ENCODE measurements at regions not wholly inside any gene's neighbourhood (a gene's known extent, or its start where the extent isn't known, plus 50 kb on each side); places are given as distances from the start of the nearest gene placed in this dataset.

GRCh38 chr13:109669234-109669612 is 117.2 kb downstream of the IRS2 start:
- Mint-ChIP-seq H3K27me3 (ENCODE audit: low read depth, unreplicated experiment) (no peaks in the 10 kb centered on the region), H3K36me3 (ENCODE audit: low read depth, unreplicated experiment) (no peaks in the 10 kb centered on the region), H3K4me1 (ENCODE audit: low read depth, unreplicated experiment) (peaks cover 15% of the 10 kb centered on the region), H3K27ac (ENCODE audit: unreplicated experiment) (no peak overlapping the region), H3K4me3 (ENCODE audit: unreplicated experiment) (no peak overlapping the region), H3K9me3 (ENCODE audit: unreplicated experiment) (peaks cover 2% of the 10 kb centered on the region)
- no peaks in the 10 kb centered on the region for H3K79me2 ChIP-seq (ENCODE audit: insufficient read depth, low read length)
- no peak overlapping the region for H3K9ac ChIP-seq (ENCODE audit: low read length)
- no peak overlapping the region for H3K4me2 ChIP-seq (ENCODE audit: low read length)
- no peaks in the 10 kb centered on the region for H3K36me3 ChIP-seq (ENCODE audit: insufficient read depth, low read length)
- TF ChIP-seq EZH2 (IDR thresholded peaks at IDR 0.05; ENCODE audit: insufficient read depth, low read length) = no peak
- TF ChIP-seq CTCF (IDR thresholded peaks at IDR 0.05; ENCODE audit: insufficient read depth, low read depth, low read length) = no peak
- no peaks in the 10 kb centered on the region for H3K9me3 ChIP-seq (ENCODE audit: insufficient read depth, low read depth, low read length)
- H2AFZ ChIP-seq (ENCODE audit: low read depth, low read length) = no peak overlapping the region
- DNase-seq (ENCODE audit: low read depth) (no peak), FAIRE-seq (no peak)
- H4K20me1 ChIP-seq (ENCODE audit: insufficient read depth, low read length) = no peaks in the 10 kb centered on the region
- peaks cover 6% of the 10 kb centered on the region for H3K4me1 ChIP-seq (ENCODE audit: insufficient read depth, low read length)
- no peak overlapping the region for H3K4me3 ChIP-seq (ENCODE audit: insufficient read depth, low read depth, low read length)
- no peak overlapping the region for H3K27ac ChIP-seq (ENCODE audit: low read depth, low read length)
- no peaks in the 10 kb centered on the region for H3K27me3 ChIP-seq (ENCODE audit: insufficient read depth, low read length)

DNA sequence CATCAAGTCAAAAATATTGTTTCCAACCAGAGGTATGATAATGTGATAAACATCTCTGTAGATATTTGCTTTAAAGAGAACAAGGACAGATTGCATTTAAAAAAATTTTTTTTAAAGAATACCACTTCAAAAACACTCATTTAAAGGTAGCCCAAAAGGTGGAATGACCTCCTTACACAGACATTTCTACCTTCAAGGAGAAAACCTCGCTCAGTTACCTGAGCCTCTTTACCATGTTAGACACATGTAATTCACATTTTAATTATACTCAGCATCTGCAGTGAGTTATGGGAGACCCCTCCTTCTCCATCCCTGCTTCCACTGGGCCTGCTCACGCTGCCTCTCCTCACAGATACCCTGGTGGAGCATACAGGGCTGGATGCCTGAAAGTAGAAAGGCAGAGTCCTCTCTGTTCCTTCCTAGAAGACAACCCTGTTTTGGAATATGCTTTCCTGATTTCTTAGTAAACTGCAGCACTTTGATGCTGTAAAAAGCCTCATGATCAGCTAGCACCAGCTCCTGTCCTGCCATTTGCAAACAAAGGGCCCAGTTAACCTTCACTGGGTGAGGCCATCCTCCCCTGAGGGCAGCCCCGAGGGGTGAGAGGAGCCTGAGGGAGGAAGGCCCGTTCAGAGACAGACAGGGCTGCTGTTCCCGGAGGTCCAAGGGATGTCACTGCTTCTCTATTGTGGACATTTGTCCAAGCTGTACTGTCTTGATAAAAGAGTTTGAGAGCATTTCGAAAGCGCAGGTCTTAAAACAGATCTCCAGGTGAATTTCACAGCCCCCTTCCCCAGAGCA is 117.8 kb downstream of the IRS2 start:
- no peaks in the 10 kb centered on the region for H3K36me3 ChIP-seq (ENCODE audit: insufficient read depth, low read length)
- no peaks in the 10 kb centered on the region for H4K20me1 ChIP-seq (ENCODE audit: insufficient read depth, low read length)
- TF ChIP-seq EZH2 (IDR thresholded peaks at IDR 0.05; ENCODE audit: insufficient read depth, low read length) (no peak), CTCF (IDR thresholded peaks at IDR 0.05; ENCODE audit: insufficient read depth, low read depth, low read length) (no peak)
- no peaks in the 10 kb centered on the region for H3K27me3 Mint-ChIP-seq (ENCODE audit: low read depth, unreplicated experiment)
- no peaks in the 10 kb centered on the region for H3K27me3 ChIP-seq (ENCODE audit: insufficient read depth, low read length)
- FAIRE-seq = no peak
- no peaks in the 10 kb centered on the region for H3K79me2 ChIP-seq (ENCODE audit: insufficient read depth, low read length)
- no peak overlapping the region for H3K9ac ChIP-seq (ENCODE audit: low read length)
- H3K9me3 ChIP-seq (ENCODE audit: insufficient read depth, low read depth, low read length) = no peaks in the 10 kb centered on the region
- no peaks in the 10 kb centered on the region for H3K36me3 Mint-ChIP-seq (ENCODE audit: low read depth, unreplicated experiment)
- peaks cover 15% of the 10 kb centered on the region for H3K4me1 Mint-ChIP-seq (ENCODE audit: low read depth, unreplicated experiment)
- H3K27ac ChIP-seq (ENCODE audit: low read depth, low read length) = no peak overlapping the region
- DNase-seq (ENCODE audit: low read depth) = no peak
- no peak overlapping the region for H3K4me2 ChIP-seq (ENCODE audit: low read length)
- no peak overlapping the region for H3K4me3 Mint-ChIP-seq (ENCODE audit: unreplicated experiment)
- H3K27ac Mint-ChIP-seq (ENCODE audit: unreplicated experiment) = peak overlapping the region; percentile 45
- no peak overlapping the region for H3K4me3 ChIP-seq (ENCODE audit: insufficient read depth, low read depth, low read length)
- H2AFZ ChIP-seq (ENCODE audit: low read depth, low read length) = no peak overlapping the region
- H3K9me3 Mint-ChIP-seq (ENCODE audit: unreplicated experiment) = peaks cover 2% of the 10 kb centered on the region
- peaks cover 6% of the 10 kb centered on the region for H3K4me1 ChIP-seq (ENCODE audit: insufficient read depth, low read length)

DNA sequence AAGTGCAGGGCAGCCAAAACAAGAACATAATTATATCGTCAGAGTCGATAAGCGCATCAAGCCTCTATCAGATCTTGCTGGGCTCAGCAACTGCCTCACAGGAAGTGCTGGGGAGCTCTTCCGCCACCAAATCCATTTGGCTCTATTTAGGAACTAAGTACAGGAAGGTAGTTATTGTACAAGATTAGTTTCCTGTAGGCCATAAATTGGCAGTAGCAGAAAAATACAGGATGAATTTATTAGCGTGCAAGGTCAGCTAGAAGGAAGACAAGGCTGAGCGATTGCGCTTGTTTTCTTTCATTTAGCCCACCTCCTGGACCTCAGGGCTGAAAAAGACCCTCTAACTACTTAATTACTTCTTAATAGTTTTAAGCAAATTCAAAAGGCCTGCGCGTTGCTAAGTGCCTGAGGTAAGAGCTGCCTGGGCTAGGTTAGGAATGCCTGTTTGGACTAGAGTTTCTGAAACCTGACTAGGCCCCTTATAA is 118.5 kb downstream of the IRS2 start:
- Histone ChIP-seq H2AFZ (ENCODE audit: low read depth, low read length) (no peak overlapping the region), H3K9me3 (ENCODE audit: insufficient read depth, low read depth, low read length) (no peaks in the 10 kb centered on the region), H4K20me1 (ENCODE audit: insufficient read depth, low read length) (no peaks in the 10 kb centered on the region), H3K79me2 (ENCODE audit: insufficient read depth, low read length) (no peaks in the 10 kb centered on the region), H3K9ac (ENCODE audit: low read length) (no peak overlapping the region), H3K27ac (ENCODE audit: low read depth, low read length) (no peak overlapping the region), H3K36me3 (ENCODE audit: insufficient read depth, low read length) (no peaks in the 10 kb centered on the region), H3K4me2 (ENCODE audit: low read length) (no peak overlapping the region), H3K4me3 (ENCODE audit: insufficient read depth, low read depth, low read length) (no peak overlapping the region), H3K27me3 (ENCODE audit: insufficient read depth, low read length) (no peaks in the 10 kb centered on the region), H3K4me1 (ENCODE audit: insufficient read depth, low read length) (peaks cover 6% of the 10 kb centered on the region)
- peak overlapping the region; percentile 82 for H3K27ac Mint-ChIP-seq (ENCODE audit: unreplicated experiment)
- TF ChIP-seq EZH2 (IDR thresholded peaks at IDR 0.05; ENCODE audit: insufficient read depth, low read length) = no peak
- no peak for DNase-seq (ENCODE audit: low read depth)
- FAIRE-seq = no peak
- H3K4me1 Mint-ChIP-seq (ENCODE audit: low read depth, unreplicated experiment) = peaks cover 15% of the 10 kb centered on the region
- H3K9me3 Mint-ChIP-seq (ENCODE audit: unreplicated experiment) = peaks cover 2% of the 10 kb centered on the region
- H3K27me3 Mint-ChIP-seq (ENCODE audit: low read depth, unreplicated experiment) = no peaks in the 10 kb centered on the region
- no peak overlapping the region for H3K4me3 Mint-ChIP-seq (ENCODE audit: unreplicated experiment)
- H3K36me3 Mint-ChIP-seq (ENCODE audit: low read depth, unreplicated experiment) = no peaks in the 10 kb centered on the region
